Activated effector memory CD4-positive, alpha-beta T cell treated with anti-CD3 and anti-CD28 coated beads, Interleukin-2, amount 50 U/mL, for 16 hours (primary cell): ENCODE measurements at regions not wholly inside any gene's neighbourhood (a gene's known extent, or its start where the extent isn't known, plus 50 kb on each side); places are given as distances from the start of the nearest gene placed in this dataset.
"Not testable (repeated sequence)": the region's sequence is repeated elsewhere in the genome, so short reads cannot be mapped to it uniquely, and the experiment has no call there.

Source experiments
- DNase-seq: peaks from one replicate; pipeline ENCODE4 v3.0.0-alpha.2; 2020

DNA sequence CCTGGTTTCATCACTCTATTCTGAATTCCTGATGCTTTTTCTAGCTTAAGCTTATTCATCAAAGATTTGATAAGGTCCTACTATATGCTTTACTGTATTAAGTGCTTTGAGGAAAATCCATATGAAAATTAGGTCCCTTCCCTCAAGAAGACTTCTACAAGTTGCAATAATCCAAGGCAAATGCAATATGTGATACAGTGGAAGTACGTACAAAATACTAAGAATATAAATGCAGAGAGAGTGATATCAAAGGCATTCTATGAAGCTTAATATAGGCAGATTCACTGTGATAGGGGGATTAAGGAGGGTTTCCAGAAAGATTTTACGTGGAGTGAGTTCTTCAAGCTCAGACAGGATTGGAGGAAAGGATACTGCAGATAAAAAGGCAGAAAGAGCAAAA lies 142.1 kb downstream of the C6orf118 start:
- no peak for DNase-seq

- DNase-seq: no peak
These were observed 145.9 kb downstream of the C6orf118 start for GRCh38 chr6:165163519-165163918.

GRCh38 chr6:165159460-165159859 lies 149.9 kb downstream of the C6orf118 start:
- no peak for DNase-seq

DNA sequence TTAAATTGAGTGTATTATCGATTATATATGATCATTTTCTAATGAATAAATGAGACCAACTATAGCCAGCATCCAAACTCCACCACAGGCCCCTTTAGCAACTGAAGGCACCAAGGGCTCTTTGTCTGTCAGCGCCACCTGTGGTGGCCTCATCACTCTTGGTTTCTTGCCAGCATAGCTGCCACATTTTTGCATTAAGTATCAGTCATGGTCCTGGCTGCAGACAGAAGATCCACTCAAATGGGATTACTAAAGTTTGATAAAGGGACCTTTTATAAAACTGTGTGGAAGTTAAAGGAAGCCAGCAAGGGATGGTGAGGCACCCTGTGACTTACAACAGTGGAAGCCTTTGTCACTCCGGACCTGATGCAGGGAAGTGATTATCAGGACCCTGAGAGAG lies 162.9 kb downstream of the C6orf118 start:
- DNase-seq: no peak

DNA sequence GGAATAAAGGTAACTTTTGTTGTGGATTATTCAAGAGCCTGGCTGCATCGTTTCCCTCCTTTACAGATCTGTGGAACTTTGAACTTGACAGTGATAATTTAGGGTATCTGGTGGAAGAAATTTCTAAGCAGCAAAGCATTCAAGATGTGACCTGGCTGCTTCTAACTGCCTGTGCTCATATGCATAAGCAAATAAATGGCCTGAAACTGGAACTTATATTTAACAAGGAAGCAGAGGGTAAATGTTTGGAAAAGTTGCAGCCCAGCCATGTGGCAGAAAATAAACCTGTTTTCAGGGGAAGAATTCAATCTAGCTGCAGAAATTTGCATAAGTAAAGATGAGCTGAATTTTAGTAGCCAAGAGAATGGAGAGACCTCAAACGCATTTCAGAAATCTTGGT lies 173.5 kb downstream of the C6orf118 start:
- no peak for DNase-seq

DNA sequence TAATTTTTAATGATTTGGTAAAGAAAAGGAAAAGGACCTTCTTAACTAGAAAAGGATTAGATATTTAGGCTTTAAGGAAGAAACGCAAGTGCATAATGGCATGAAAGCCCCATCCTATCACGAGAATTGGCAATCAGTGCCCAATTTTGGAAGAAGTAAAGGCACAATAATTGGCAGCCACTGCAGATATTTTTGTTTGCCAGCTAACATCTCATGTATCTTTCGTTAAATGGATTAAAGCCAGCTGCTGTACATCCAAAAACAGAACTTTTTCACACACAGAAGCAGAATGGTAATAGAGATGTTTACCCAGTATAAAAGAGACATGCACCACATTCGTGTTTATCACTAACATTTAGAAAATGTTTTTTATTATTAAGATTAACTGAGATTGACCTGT lies 180.3 kb downstream of the C6orf118 start:
- DNase-seq: no peak

GRCh38 chr6:165127743-165128142 lies 181.7 kb downstream of the C6orf118 start:
- DNase-seq: not testable (repeated sequence)

- DNase-seq: not testable (repeated sequence)
These were observed 184.7 kb downstream of the C6orf118 start for GRCh38 chr6:165124681-165125080.

- no peak for DNase-seq
These were observed 190.0 kb downstream of the C6orf118 start for GRCh38 chr6:165119231-165120020.

DNA sequence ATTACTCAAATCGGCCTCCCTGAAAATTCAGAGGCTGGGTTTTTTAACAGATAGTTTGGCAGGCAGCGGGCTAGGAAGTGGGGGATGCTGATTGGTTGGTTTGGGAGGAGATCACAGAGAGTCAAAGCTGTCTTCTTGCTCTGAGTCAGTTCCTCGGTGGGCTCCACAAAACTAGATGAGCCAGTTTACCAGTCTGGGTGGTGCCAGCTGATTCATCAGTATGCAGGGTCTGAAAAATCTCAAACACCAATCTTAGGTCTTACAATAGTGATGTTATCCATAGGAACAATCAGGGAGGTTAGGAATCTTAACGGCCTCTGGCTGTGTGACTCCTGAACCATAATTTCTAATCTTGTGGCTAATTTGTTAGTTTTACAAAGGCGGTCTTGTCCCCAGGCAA lies 190.7 kb downstream of the C6orf118 start:
- no peak for DNase-seq

GRCh38 chr6:165117806-165118205 lies 191.6 kb downstream of the C6orf118 start:
- no peak for DNase-seq

- DNase-seq: no peak
These were observed 192.3 kb downstream of the C6orf118 start for GRCh38 chr6:165117121-165117520.

GRCh38 chr6:165110860-165111259 lies 198.5 kb downstream of the C6orf118 start:
- DNase-seq: no peak

DNA sequence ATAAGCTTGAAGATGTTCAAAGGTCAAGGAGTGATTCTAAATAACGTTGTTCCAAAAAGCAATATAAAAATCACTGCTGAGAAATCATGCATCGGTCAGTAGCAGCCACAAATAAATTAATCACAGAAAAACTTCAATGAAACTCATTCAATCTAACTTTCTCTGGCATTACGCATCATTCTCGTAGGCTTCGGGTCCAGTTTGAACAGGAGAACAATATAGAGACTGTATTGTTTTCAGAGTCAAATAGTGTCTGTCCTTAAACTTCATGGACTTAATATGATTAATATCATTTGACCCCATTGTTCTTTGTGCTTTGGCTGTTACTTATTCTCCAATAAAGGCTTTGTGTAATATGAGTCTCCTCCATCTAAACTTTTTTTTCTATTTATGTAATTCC lies 200.4 kb downstream of the C6orf118 start:
- no peak for DNase-seq

GRCh38 chr6:165106261-165106660 lies 203.1 kb downstream of the C6orf118 start:
- DNase-seq: no peak

DNA sequence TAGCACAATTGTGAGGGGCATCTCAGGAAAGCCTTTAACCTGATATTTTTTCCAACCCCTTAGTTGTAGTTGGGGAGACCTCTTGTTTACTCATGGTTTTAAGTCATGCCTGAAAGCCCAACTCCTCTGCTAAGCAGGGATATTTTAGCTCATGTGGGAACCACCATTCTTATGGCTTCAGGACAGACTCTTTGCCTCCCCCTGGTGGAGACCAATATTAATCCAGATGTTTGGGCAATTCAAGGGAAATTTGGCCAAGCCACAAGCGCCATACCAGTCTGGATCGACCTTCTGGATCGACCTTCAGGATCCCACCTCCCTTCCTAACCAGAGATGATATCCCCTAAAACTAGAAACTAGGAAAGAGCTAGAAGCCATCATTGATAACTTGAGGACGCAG lies 211.2 kb downstream of the C6orf118 start:
- DNase-seq: no peak

DNA sequence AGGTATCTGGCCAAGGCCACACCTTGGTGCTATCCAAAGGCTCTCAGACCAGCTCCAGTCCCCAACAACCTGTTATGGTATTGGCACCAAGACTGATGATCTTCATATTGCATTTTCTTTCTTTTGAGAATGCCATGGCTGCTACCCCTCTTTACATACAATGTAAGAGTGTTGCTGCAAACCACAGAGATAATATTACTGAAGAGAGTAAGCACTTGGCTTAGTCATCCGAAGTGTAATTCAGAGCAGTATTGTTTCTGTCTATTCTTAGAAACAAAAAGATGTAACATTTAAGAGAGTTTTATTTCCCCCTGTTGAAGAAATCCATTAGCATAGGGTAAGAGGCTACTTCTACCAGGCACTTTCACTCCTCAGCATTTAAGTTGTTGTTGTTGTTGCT lies 212.5 kb downstream of the C6orf118 start:
- DNase-seq: no peak

GRCh38 chr6:165096209-165096608 lies 213.2 kb downstream of the C6orf118 start:
- no peak for DNase-seq

GRCh38 chr6:165092881-165093595 lies 216.4 kb downstream of the C6orf118 start:
- no peak for DNase-seq

DNA sequence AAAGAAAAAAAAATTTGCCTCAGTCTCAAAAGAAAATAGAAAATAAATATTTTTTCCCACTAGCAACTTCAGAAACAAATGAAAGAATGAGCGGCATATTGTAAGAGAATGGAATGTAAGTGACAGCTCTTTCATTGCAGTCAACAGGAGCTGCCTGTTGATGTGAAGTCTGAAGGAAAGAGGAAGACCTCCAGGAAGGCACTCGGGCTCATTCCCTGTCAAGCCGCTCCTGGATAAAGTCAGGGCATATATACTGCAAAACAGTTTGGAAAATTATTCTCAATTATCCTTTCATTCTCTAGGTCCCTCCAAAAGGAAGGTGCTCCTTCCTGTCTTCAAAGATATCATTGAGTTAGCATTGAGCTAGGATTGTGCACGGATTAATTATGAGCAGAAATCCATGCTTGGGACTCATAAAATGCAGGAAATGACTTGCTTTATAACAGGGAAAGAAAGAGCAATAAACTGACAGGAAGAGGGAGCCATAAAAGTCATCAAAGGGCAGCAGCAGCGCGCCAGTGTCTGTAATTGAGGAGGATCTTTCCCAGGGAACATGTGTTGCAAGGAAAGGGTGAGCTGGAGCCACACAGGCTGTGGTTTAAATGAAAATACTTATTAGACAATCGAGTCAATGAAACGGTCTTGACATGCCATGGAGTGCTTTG lies 218.2 kb downstream of the C6orf118 start:
- no peak for DNase-seq

- DNase-seq: no peak
These were observed 219.2 kb downstream of the C6orf118 start for GRCh38 chr6:165090242-165090641.

- DNase-seq: no peak
These were observed 222.6 kb downstream of the C6orf118 start for GRCh38 chr6:165086814-165087213.

GRCh38 chr6:165082636-165083035 lies 226.8 kb downstream of the C6orf118 start:
- no peak for DNase-seq

DNA sequence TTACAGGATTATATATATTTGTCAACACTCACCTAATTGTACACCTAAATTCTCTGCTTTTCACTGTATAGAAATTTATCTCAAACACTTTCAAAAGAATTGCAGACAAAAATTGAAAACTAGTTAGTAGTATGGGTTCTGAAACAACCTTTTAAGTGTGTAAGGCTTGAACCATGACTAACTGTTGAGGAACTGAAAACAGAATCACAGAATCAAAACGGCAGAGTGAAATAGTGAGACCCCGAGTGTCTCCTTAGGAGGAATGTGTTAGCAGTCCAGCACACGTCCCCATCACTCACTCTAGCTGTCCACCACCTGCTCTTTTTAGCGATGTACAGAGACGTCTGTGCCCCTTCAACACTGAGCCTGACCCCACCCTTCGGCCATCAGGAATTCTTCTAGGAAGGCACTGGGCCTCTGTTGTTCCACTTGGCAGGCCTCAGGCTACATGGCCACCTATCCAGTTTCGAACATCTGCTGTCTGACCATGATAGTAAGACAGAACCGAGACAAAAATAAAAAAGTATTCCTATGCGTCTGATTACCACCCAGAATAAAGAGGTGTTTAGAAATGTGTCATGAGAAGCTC lies 227.4 kb downstream of the C6orf118 start:
- DNase-seq: no peak
